Erythroblast (primary cell): ENCODE measurements at regions not wholly inside any gene's neighbourhood (a gene's known extent, or its start where the extent isn't known, plus 50 kb on each side); places are given as distances from the start of the nearest gene placed in this dataset.

ENCODE experiments used
- GATA1 ChIP-seq: IDR thresholded peaks from 2 replicates; pipeline ENCODE4 v1.6.1; 2011; ENCODE audit warnings: low read depth, mild to moderate bottlenecking, control low read depth, low read length, moderate library complexity
- POLR2A ChIP-seq: IDR thresholded peaks from 2 replicates; pipeline ENCODE4 v1.6.1; 2011; ENCODE audit warnings: mild to moderate bottlenecking, low read length

GRCh38 chr2:16129716-16130540, 189.6 kb downstream of the MYCN start:
- TF ChIP-seq POLR2A (no peak), GATA1 (no peak)
